HG03378 (cell line): ENCODE measurements at regions not wholly inside any gene's neighbourhood (a gene's known extent, or its start where the extent isn't known, plus 50 kb on each side); places are given as distances from the start of the nearest gene placed in this dataset.

Experiments used
- ATAC-seq: cut with Tn5 transposase; IDR thresholded peaks from one replicate; pipeline ENCODE4 v1.9.1; 2021; ENCODE audit warnings: mild to moderate bottlenecking, moderate library complexity; ENCODE audit not compliant: unreplicated experiment

DNA sequence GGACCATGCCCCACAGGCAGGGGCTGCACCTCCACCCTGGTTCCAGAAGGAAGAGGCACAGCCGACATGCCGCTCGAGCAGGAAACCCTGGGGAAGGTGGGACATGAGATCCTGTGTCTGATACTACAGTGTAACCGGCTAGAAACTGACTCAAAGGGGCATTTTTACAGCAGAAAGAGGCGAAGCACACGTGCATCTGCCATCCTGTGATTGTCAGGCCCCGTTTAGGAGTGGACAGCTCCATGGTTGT lies 62.7 kb downstream of the SIK1 start:
- no peak for ATAC-seq

DNA sequence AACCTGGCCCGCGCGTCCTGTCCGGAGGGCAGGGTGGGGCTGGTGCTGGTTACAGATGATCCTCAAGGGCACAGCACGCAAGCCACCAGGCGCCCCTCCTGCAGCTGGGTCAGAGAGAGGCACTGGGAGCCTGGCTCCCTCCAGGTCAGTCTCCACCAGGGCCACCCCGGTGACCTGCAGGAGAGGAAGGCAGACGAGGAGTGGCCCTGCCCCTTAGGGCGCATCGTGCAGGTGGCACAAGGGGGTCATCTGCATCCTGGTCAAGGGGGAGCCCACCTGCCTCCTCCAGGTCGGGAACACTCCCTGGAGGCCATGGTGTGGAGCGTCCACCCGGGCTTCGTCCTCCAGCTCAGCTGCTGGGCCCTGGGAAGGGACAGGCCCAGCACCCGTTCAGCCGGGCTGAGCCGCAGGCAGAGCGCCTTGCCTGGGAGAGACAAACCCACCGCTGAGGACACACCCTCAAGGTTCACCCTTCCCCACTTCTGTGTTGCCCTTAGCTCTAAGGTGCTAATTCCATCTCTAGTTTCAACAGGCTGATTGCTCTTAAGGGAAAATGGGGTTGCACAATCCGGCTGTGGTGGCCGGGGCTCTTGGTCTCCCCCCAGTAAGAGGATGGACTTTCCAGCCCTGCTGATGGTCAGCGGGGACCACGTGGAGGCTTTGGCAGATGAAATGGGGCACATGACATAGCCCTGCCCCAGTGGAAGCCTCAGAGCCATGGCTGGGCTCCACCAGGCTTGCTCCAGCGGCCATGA lies 63.2 kb downstream of the SIK1 start:
- no peak for ATAC-seq

DNA sequence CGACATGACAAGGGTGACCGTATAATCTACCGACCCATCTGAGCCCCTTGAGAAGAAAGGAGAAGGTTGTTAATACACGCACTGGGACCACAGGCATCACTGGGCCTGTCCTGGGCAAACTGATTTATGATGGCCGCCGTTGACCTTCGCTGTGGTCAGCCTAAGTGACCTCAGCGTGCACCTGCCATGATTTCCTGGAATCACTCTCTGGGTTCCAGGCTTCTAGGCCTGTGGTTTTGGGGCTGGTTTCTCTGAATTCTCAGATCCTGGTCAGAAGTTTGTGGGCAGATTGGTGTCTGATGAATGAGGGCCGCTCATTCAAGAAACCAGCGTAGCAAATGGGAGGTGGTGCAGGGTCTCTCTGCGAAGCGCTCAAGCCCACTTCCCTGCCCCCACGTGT lies 64.0 kb downstream of the SIK1 start:
- no peak for ATAC-seq

DNA sequence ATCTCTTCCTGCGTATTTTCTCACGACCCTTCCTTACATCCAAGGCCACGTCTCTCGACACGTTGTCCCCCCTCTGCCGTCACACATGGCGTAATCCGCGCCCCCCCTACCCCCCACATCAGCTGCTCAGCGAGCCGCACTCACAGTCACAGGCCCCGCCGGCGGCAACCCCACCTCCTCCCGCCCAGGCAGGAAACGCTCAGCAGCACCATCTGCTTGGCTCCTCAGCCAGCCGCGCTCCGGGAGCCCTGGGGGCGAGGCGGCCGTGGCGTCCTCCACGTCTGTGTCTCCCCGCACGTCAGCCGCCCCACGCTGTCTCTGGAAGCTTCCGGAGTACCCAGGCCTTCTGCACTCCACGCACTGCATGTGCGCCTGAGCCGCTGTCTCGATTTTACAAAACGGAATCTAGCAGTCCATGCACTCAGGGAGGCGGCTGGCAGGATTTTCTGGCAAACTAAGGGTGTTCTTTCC lies 64.6 kb downstream of the SIK1 start:
- ATAC-seq: no peak

DNA sequence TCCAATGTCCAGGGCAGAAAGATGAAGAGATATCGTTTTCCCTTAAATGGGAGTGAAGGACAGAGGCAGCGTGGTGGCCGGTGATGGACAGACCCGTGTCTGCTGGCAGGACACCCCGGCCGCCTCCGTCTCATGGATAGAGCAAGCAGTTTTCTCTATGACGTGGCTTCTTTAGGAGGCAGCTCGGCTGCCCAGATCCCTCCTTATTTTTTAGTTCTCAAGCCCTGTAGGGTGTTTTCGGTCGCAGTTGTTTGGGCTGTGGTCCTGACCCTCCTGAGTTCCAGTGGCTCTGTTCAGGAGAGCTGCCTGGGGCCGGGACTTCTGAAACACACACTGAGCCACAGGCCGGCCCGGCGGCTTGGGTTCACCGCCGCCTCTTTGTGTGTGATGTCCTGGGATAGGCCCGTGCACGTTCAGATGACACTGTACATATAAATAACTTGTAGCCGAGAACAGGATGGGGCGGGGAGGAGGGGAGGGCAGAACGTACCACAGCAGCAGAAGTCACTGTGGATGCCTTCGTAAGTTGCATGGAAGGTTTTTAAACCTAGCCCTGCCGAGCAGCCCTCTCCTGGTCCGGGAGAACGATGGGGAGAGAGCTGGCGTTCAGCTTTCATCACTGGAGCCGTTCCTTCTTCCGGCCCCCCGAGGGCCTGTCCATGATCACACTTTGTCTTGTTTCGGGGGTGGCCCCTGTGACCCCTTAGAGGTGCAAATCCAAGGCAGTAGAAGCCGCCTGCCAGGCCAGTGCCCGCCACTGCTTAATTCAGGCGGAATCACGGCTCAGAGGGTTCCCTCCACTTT lies 65.2 kb downstream of the SIK1 start:
- no peak for ATAC-seq

DNA sequence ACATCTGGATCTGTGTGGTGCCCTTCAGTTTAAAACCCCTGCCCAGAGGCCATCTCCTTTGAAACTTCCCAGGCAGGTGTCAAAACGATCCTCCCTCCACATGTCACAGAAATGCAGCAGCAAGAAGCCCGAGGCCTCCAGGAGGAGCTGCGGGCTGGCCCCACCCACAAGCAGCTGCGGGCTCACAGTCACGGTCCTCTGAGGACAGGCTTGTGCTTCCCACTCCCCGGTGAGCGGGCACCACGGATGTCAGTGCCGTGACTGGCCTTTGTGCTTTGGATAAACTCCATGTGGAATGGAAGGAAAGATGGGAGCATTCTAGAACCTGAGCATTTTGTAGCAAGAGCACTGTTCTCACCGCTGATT lies 65.8 kb downstream of the SIK1 start:
- ATAC-seq: no peak

DNA sequence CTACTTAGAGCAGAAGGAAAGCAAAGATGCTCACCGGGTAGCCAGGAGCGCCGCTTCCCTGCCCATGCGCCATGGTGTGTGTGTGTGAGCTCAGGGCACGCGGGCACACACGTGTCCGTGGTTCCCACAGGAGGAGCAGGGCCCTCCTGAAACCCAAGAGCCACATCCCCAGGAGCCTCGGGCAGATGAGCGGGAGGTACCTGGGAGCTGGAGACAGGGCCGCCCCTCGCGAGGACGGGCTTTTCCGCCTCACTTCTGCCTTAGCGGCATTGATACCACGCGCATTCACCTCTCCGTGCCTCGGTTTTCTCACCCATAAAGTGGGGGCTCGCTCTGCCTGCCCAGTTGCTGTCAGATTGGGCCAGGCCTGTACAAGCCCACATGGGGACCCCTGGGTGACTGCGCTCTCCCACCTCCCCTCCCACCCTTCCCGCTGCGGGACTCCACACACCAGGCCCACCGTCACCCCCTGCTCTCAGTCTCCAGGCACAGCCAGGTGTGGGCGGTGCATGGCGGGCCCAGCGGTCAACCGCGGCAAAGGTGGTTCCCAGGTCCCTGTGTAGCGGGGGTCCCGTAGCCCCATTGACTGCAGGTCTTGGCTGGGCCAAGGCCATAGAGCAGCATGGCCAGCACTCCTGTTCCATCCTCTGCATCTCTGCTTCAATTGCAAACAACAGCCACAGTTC lies 66.3 kb downstream of the SIK1 start:
- ATAC-seq: no peak

DNA sequence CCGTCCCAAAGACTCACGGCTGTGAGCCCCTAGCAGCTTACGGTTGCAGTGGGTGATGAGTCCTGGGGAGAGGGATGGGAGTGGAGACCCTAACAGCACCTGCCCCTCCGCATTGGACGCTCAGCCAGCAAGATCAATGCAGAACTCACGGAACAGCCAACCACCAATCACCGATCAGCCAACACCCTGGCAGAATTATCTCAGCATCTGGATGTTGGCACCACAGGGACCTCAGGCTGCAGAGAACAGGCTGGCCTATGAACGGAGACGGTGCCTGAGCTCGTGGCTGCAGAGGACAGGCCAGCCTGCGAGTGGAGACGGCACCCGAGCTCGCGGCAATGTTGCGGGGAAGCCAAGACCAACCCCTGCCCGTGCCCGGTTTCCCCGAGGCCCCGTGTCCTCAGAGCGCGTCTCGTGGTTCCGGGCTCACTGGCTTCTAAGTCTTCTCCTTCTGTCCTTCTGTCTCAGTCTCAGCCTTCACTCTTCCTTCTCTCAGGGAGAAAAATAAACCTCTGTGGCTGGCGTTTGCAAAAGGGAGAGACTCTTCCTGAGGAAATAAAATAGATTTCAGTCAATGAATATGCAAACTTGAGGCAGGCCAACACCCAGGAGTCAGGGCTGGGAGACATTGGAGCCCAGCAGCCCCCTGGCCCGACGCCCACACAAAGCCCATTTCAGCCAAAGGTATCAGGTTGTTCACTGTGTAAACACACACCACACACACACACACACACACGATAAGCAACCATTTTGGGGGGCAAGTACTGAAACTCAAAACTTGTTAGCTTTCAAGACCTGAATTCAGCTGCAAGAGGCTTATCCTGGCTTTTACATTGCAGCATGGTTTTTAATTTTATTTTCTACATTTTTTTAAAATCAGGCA lies 67.8 kb downstream of the SIK1 start:
- ATAC-seq: no peak

DNA sequence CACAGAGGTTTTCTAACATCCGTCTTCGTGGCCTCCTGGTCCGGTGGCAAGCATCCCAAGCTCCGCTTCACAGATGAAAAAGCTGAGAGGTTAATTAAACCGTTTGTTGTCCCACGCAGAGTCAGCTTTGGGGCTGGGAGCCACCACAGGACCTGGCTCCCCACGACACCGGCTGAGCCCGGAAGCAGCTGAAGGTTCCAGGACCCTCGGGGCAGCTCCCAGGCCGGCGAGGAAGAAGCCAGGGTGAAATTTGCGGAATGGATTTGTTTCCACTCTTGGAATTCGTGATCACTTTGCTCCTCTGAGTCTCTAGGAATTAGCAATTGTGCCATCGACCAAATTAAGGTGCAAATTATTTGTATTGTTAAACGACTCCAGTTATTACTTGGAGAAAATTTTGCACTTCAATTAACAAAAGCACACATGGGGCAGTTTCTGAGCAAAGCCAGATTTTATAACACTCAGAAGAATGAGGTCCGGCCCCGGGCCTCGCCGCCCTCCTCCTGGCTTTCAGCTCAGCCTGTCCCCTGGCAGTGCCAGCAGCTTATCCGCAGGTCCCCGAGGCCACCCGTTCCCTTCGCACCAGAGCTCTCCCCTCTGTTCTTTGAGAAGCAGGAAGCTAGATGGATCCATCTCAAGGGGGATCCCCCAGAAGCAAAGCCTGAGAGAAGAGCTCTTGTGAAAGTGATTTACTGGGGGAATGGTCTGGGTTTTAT lies 69.1 kb downstream of the SIK1 start:
- ATAC-seq: no peak

DNA sequence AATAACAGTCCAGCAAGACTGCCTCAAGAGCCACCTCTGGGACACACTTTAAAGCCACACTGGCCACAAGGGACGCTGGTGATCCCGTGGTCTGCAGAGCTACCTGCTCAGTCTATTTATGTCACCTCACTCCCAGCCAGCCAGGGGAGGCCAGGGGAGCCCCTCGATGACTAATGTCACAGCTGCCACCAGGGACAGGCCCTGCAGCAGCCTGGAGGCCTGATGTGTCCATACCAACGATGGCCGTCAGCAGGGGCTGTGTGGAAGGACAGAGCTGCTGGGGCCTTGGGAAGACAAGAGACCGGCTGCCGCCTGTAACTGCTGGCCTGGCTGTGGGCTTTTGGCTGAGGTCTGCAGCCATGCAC lies 71.0 kb downstream of the SIK1 start:
- no peak for ATAC-seq

DNA sequence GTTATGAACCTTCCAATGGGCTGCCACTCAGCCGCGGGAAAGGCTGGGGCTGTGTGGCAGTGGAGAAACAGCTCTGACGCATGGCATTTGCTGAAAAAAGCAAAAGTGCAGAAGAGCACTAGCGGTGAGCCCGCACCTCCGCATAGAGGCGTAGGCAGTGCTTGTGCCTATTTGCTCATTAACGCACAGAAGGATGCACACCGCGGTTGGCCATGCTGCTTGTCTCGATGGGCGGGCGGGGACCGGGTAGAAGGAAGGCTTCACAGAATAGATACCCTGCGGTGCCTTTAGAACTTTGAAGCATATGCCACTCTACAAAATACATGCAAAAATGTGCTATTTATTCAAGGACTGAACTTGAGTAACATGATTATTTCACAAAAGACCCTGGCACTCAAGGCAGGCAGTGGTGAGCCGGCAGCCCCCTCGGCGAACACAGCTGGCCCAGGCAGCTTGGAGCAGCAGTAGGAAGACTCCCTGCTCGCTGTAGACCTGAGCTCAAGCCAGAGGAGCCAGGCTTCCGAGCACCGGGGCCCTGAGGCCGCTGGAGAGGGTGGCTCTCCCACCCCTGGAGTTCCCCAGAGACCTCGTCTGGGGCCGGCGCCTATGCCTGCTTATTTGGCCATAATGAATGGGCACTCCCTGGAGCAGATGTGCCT lies 71.5 kb downstream of the SIK1 start:
- no peak for ATAC-seq

DNA sequence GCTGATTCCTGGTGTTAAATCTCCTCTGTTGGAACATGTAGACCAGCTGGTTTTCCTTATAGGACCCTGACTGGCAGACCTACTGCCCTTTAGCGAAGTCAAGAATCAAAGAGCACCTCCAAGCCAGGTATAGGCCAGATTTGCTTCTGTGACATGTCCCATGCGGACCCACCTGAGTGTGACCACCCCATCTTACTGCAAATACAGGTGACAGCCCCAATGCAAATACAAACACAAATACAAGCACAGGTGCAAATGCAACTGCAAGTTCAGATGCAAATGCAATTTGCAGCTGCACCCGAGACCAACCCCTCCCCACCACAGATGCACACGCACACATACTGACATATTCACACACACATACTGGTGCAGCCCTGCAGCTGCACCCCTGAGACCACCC lies 72.3 kb downstream of the SIK1 start:
- ATAC-seq: no peak

DNA sequence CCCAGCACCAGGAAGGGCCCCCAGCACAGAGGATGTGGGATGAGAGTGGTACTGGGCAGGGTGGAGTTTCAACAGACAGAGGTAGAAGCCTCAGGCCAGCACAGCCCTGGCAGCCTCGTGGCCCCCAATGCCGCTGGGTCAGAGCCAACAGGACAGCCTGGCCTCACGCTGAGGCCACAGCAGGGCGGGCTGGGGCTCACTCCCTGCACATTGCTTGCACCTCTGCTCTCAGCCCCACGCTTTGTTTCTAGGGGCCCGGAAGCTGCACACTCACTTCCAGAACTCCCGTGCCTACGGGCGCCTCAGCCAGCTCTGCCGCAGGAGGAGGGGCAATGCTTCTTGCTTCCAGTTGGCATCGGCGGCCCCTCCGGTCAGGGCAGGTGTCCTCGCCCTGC lies 72.9 kb downstream of the SIK1 start:
- no peak for ATAC-seq

DNA sequence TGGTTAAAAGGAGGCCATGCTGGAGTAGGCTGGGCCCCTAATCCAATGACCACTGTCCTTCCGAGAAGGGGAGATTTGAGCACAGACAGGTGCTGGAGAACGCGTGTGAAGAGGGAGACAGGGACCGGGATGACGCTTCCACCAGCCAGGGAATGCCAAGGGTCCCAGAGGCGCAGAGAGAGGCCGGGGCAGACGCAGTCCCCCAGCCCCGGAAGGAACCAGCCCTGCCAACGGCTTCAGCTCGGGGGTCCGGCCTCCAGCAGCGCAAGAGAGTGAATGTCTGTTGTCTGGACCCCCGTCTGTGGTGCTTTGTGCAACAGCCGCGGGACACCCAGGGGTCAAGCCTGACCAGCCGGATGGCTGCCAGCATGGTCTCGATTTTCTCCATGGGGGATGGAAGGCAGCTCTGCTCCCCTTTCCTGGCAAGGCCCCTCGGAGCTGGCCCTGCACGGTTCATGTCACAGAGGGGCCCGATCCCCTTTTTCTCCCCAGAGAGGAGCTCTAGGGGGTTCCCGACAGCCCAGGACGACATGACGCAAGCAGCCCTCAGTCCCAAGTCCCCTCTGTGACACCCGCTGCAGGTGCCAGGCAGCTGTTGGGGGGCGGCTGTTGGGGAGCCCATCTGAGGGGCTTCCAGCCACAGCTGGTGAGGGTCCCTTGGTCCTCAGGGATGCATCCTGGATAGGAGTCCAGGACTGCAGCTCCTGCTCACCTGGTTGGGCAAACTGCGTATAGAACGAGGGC lies 73.5 kb downstream of the SIK1 start:
- no peak for ATAC-seq

DNA sequence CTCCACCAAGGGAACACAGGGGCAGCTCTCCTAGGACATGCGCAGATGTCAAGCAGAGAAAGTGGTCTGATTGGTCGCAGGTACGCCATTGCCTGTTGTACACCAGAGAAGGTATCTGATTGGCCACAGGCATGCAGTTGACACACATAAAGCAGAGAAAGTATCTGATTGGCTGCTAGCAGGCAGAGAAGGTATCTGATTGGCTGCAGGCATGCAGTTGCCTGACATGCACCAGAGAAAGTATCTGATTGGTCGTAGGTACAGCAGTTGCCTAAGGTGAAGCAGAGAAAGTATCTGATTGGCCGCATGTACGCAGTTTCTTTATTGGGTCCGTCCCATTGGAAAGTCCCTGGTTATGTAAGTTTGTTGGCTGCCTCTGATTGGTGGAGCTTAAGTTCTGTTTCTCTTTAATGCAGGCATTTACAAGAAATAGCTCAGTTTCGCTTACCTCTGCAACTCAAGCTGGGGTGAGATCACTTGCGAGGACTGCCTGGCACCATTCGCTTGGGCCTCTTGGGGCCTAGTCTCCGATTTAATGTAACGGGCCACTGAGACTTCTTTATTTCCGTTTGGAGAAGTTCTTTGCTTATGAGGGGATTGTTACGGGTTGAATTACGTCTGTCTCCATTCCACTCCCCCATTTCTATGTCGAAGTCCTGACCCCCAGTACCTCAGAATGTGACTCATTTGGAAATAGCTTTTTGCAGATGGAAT lies 74.2 kb downstream of the SIK1 start:
- ATAC-seq: peak; percentile 78

DNA sequence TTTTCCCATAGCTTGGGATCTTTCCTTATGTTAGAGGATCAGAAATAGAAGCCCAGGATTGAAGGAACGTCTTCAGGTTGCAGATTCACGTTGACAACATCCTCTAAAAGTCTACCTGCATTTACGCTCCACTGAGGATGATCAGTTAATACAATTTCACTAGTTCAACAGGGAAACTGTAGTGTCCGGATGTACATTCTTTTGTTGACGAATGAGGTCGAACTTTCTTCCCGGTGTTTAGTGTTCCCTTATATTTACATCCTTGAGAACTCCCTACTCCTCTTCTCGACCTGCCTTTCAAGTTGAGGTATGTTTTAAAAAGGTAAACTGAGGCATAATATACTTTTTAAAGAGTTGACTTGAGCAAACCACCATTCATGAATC lies 74.8 kb downstream of the SIK1 start:
- ATAC-seq: no peak

DNA sequence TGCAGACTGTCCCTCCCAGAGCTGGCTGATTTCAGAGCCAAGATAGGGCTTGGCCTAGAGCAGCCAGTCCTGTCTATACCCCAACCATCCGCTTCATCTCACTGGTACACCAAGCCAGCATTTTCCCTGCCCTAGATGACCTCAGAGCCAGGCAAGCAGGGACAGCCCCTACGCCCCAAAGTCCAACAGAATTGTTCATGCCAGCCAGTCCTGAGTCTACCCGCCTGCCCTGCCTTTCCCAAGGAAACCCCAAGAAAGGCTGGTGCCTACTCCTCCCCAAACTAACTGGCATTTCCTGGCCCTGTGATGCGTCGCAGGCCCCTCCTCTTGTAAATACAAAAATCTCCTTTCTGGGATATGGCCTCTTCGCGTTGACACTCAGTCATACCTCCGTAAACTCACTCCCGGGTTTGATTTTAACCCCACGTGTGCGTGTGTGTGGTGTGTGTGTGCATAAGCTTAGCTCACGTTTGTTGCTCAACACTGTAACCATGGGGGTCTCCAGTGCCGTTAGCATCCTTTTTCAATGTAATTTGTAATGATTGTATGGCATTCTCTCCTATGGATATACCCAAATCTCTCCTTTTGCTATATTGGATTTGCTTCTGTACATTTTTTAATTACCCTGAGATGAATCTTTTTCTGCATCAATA lies 75.3 kb downstream of the SIK1 start:
- no peak for ATAC-seq

DNA sequence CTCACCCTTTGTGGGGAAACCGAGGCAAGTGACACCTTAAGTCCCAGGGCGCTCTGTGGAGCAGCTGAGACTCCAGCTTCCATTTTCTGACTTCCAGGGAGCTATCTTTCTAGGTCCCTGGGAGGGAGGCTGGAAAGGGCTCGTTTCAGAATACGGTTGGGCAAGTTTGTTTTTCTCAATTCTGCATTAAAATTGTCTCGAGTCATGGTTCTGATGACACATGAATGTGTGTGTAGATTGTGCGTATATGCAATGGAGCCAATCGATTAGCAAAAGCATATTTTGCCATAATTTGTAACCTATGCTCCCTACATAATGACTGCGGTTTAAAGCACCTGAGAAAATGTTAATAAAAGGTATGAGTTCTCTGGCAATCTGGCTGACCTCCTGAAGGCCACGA lies 77.3 kb downstream of the SIK1 start:
- ATAC-seq: no peak
